Testis (tissue), 2 donors: ENCODE measurements at regions not wholly inside any gene's neighbourhood (a gene's known extent, or its start where the extent isn't known, plus 50 kb on each side); places are given as distances from the start of the nearest gene placed in this dataset.

ENCODE experiments used
- DNase-seq: peaks from one replicate; pipeline ENCODE4 v3.0.0-alpha.2; 2019
- H3K27ac ChIP-seq, 2 donors: fragments of 200-600 bp; sonication (generic); one replicate each; pipeline ENCODE4 v1.5.1; 2019
- H3K27me3 ChIP-seq: fragments of 200-600 bp; sonication (generic); one replicate; pipeline ENCODE4 v1.5.1; 2019
- H3K36me3 ChIP-seq: fragments of 200-600 bp; sonication (generic); one replicate; pipeline ENCODE4 v1.5.1; 2017; ENCODE audit warnings: low read depth; ENCODE audit errors: missing control alignments
- H3K4me1 ChIP-seq: fragments of 200-600 bp; sonication (generic); one replicate; pipeline ENCODE4 v1.5.1; 2019
- H3K4me3 ChIP-seq, 2 donors: fragments of 200-600 bp; sonication (generic); one replicate each; pipeline ENCODE4 v1.5.1; 2017 to 2019
- H3K9me3 ChIP-seq: fragments of 200-600 bp; sonication (generic); one replicate; pipeline ENCODE4 v1.5.1; 2017
- POLR2A ChIP-seq: fragments of 450-650 bp; IDR thresholded peaks from one replicate; pipeline ENCODE4 v1.6.1; 2017; ENCODE audit warnings: antibody characterized with exemption, mild to moderate bottlenecking, moderate library complexity
- WGBS, 2 donors: methylation state at CpG; one replicate each; pipeline ENCODE4 v1.1.5; 2018; 5-methylcytosine and 5-hydroxymethylcytosine counted together
- intact Hi-C: fragments of 100-400 bp; cut with DNase I; formaldehyde crosslinking; loops from one replicate; pipeline ENCODE4 v1.15.1; 2023; ENCODE audit warnings: low total_unique reads
- TF ChIP-seq, protein P1 (sequence below), 3 experiments: fragments of 450-650 bp in 2 of 3; fragments of 200-600 bp in 1 of 3; sonication (generic) in 1 of 3; IDR thresholded peaks; one replicate each; pipeline ENCODE4 v1.5.1; 2016 to 2019; ENCODE audit warnings: antibody characterized with exemption in 3 of 3, mild to moderate bottlenecking in 2 of 3, moderate library complexity in 1 of 3

- DNase-seq, result no peak
- H3K27me3 ChIP-seq, result no peaks in the 10 kb centered on the region
- no peaks in the 10 kb centered on the region for H3K9me3 ChIP-seq
- intact Hi-C loops, result no loop called here
- 57 to 60% methylated on average over 2 of the region's 2 CpGs for WGBS, 2 donors
- H3K4me3 ChIP-seq, result no peak overlapping the region
- H3K27ac ChIP-seq, result no peak overlapping the region
- no peaks in the 10 kb centered on the region for H3K36me3 ChIP-seq
- no peaks in the 10 kb centered on the region for H3K4me1 ChIP-seq
- TF ChIP-seq POLR2A, result no peak
- TF ChIP-seq, protein P1, sequence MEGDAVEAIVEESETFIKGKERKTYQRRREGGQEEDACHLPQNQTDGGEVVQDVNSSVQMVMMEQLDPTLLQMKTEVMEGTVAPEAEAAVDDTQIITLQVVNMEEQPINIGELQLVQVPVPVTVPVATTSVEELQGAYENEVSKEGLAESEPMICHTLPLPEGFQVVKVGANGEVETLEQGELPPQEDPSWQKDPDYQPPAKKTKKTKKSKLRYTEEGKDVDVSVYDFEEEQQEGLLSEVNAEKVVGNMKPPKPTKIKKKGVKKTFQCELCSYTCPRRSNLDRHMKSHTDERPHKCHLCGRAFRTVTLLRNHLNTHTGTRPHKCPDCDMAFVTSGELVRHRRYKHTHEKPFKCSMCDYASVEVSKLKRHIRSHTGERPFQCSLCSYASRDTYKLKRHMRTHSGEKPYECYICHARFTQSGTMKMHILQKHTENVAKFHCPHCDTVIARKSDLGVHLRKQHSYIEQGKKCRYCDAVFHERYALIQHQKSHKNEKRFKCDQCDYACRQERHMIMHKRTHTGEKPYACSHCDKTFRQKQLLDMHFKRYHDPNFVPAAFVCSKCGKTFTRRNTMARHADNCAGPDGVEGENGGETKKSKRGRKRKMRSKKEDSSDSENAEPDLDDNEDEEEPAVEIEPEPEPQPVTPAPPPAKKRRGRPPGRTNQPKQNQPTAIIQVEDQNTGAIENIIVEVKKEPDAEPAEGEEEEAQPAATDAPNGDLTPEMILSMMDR (IDR thresholded peaks at IDR 0.05), result no peak
Observed at GRCh38 chr9:103900466-103900865, 193.6 kb upstream of the SMC2 start.

DNA sequence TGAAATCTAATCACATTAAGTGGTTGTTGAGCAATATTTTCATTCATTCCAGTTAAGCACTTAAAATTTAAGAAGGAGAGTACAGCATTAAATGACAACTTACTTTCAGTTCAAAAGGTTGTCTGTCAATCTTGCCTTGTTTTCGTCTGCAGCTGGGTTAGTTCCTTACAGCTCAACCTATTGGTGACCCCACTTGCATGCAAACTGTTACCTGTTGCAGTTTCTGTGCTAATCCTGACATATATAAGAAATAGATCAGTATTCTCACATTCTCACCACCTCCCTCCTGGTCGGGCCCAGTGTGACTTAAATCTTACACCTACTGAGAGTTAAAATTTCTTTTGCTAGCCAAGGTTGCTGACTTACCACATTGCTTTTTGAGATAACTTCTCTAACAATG lies 191.8 kb upstream of the SMC2 start:
- intact Hi-C loops, result no loop called here
- no peaks in the 10 kb centered on the region for H3K36me3 ChIP-seq
- no peaks in the 10 kb centered on the region for H3K4me1 ChIP-seq
- no peaks in the 10 kb centered on the region for H3K27me3 ChIP-seq
- H3K4me3 ChIP-seq, result no peak overlapping the region
- H3K9me3 ChIP-seq, result no peaks in the 10 kb centered on the region
- no peak for TF ChIP-seq POLR2A
- TF ChIP-seq, protein P1 (IDR thresholded peaks at IDR 0.05), result no peak
- H3K27ac ChIP-seq, result no peak overlapping the region
- no peak for DNase-seq
- WGBS, 2 donors, result 82 to 83% methylated on average over 2 of the region's 2 CpGs

GRCh38 chr9:103904242-103904641 lies 189.9 kb upstream of the SMC2 start:
- Histone ChIP-seq H3K27me3 (no peaks in the 10 kb centered on the region), H3K9me3 (no peaks in the 10 kb centered on the region), H3K4me1 (no peaks in the 10 kb centered on the region), H3K4me3 (no peak overlapping the region), H3K36me3 (no peaks in the 10 kb centered on the region), H3K27ac (no peak overlapping the region)
- no peak for DNase-seq
- 30 to 31% methylated on average over 1 of the region's 1 CpG for WGBS, 2 donors
- TF ChIP-seq POLR2A, result no peak
- TF ChIP-seq, protein P1 (IDR thresholded peaks at IDR 0.05), result no peak
- intact Hi-C loops, result no loop called here

GRCh38 chr9:103913899-103914298 lies 180.2 kb upstream of the SMC2 start:
- Histone ChIP-seq H3K9me3 (no peaks in the 10 kb centered on the region), H3K4me3 (no peak overlapping the region), H3K27ac (no peak overlapping the region), H3K4me1 (no peaks in the 10 kb centered on the region), H3K36me3 (no peaks in the 10 kb centered on the region), H3K27me3 (no peaks in the 10 kb centered on the region)
- 70 to 80% methylated on average over 1 of the region's 1 CpG for WGBS, 2 donors
- intact Hi-C loops, result no loop called here
- DNase-seq, result no peak
- no peak for TF ChIP-seq POLR2A
- TF ChIP-seq, protein P1 (IDR thresholded peaks at IDR 0.05), result no peak

DNA sequence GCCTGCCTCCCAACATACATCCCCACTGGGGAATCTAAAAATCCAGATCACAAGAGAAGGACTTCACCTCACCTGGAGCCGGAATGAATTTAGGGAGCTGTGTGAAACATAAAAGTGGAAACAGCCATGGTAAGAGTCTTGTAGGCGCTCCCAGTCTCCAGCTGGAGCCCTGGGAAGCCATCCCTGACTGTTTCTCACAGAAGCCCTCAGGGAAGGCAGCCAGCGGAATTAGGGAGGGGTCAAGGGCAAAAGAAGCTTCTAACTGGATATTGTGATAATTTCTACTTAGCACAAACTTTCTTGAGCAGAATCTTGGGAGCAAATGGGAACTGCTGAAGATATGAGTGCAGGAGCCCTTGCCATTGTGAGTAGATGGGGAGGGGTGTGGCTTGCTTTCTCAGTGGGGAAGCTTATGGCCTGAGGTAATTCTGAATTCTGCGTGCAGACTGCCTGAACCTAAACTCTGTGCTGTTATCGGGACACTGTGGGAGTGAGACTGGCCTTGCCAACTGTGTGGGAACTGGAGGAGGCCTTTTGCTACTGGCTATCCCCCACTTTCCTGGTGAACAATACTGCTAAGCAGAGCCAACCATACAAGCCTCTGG lies 174.4 kb upstream of the SMC2 start:
- no peak for TF ChIP-seq POLR2A
- TF ChIP-seq, protein P1 (IDR thresholded peaks at IDR 0.05), result no peak
- no peaks in the 10 kb centered on the region for H3K27me3 ChIP-seq
- no peaks in the 10 kb centered on the region for H3K9me3 ChIP-seq
- no peaks in the 10 kb centered on the region for H3K4me1 ChIP-seq
- no peak overlapping the region for H3K4me3 ChIP-seq
- no peaks in the 10 kb centered on the region for H3K36me3 ChIP-seq
- WGBS, 2 donors, result 59 to 64% methylated on average over 4 to 5 of the region's 5 CpGs
- DNase-seq, result peak; percentile 35
- intact Hi-C loops, result no loop called here
- H3K27ac ChIP-seq, result no peak overlapping the region
